SK-N-DZ (cell line): ENCODE measurements at regions not wholly inside any gene's neighbourhood (a gene's known extent, or its start where the extent isn't known, plus 50 kb on each side); places are given as distances from the start of the nearest gene placed in this dataset.

ENCODE experiments used
- DNase-seq: peaks from one replicate; pipeline ENCODE4 v3.0.0-alpha.2; 2015; ENCODE audit warnings: low spot score

DNA sequence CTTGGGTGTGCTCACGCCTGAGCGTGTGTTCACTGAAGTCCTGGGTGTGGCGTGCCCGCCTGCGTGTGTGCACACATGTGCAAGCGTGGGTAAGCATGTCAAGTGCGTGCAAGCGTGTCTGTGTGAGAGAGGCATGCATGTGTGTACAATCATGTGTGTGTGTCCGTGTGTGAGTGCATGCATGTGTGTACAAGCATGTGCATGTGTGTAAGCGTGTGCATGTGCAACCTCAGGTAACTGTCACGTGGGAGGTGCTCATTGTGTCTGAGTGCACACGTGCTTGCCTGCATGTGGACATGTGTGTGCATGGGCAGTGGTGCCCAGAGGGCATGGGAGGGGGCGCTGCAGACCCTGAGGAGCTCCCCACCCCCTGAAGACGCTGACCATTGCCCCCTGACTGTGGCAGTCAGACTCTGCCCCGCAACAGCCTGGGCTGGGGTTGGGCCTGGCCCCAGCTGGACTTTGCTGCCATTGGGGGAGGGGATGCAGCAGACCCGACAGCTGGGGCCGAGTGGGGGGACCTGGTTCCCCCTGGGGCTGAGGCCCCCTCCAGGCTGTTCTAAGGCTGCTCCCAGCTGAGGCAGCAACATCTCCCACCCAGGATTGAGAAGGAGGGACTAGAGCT, 88.1 kb downstream of the UNCX start:
- no peak for DNase-seq

GRCh38 chr7:1321411-1322239, 89.0 kb downstream of the UNCX start:
- DNase-seq = no peak

DNA sequence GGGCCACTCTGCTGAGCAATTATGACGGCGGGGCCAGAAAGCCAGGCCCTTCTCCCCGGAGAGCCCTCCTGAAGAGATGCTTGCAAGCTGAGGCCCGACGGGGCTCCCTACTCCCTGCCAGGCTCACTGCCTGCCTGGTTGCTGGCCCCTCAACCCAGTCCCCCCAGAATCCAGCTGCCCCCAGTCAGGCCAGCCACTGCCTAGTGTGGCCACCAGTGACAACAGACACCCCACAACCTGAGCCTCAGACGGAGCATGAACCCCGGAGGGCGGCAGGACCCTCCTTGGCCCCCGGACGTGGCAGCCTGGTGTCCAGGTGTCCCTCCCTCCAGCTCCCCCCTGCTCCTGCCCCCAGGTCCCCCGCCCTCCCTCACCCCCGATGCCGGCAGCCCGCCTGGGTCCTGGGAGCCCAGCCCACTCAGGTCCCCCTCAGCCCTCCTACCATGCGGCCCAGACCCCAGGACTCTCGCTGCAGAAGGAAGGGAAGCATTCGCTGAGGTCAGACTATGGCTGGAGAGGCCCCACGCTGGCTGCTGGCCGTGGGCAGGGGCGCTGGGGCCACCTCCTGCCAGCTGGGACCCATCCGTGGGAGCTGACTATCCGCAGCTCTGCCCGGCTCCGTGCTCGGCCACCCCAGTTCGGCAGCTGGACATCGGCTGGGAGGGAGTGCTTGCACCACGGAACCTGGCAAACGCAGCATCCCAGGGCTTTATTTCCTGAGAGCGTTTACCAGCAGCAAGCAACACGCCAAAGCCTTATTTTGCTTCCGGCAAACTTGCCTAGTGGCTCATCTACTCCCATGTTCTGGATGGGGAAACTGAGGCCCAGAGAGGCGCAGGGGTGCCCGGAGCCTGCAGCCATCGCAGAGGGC, 89.8 kb downstream of the UNCX start:
- no peak for DNase-seq

- DNase-seq = no peak
Observed at GRCh38 chr7:1323178-1324027, 90.7 kb downstream of the UNCX start.

- no peak for DNase-seq
Observed at GRCh38 chr7:1324028-1324900, 91.6 kb downstream of the UNCX start.

GRCh38 chr7:1325246-1325645, 92.6 kb downstream of the UNCX start:
- DNase-seq = no peak

DNA sequence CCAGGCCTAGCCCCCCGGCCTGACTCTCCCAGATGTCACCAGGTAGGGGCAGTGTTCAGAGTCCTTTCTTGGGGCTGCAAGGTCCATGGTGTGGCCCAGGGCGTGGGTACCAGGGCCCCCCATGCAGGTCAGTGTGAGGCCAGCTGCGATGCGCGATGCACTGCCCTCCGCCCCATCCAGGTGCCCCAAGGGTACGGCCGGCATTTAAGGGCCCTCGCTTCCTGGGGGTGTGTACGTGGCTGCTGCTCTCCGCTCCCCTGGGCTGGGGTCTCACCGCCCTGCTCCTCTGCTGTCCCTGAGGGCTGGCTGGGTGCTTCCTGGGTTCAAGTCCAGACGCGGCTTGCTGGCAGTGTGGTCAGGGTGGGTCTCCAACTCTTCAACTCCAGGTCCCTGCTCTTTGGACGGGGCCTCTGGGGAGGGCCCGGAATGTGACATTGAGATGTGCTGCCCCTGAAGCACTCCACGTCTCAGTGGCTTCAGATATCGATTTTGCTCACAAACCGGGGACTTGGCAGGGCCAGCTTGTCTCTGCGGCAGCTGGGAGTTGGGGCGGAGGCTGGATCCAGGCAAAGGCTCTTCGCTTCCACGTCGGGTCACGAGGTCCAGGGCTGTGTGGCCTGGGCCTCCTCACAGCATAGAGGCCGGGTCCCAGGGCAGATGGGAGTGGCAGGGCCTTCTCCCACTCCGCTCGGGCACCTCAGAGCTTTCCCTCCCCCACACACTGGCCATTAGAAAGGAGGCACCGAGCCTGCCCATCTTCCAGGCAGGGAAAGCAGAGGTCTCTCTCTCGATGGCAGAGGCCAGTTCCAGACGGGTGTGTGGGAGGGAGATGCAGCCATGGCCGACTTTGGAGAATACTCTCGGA, 93.2 kb downstream of the UNCX start:
- DNase-seq = no peak

GRCh38 chr7:1326511-1326785, 93.8 kb downstream of the UNCX start:
- DNase-seq = no peak

GRCh38 chr7:1329261-1329660, 96.6 kb downstream of the UNCX start:
- DNase-seq = no peak

- no peak for DNase-seq
Observed at GRCh38 chr7:1329966-1330800, 97.5 kb downstream of the UNCX start.

- DNase-seq = no peak
Observed at GRCh38 chr7:1330801-1331425, 98.2 kb downstream of the UNCX start.

GRCh38 chr7:1331561-1332467, 99.1 kb downstream of the UNCX start:
- no peak for DNase-seq

DNA sequence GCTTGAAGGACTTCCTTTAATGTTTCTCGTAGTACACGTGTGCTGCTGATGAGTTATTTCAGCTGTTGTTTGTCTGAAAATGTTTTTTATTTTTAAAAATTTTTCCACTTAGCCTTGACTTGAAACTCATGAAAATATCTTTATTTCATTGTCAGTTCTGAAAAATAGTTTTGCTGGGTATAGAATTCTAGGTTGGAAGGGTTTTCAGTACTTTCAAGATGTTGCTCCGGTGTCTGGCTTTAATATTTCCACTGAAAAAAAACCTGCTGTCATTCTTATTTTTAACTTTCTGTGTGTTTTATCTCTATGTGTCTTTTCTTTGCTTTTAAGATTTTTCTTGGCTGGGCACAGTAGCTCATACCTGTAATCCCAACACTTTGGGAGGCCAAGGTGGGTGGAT, 103.8 kb downstream of the UNCX start:
- no peak for DNase-seq

- no peak for DNase-seq
Observed at GRCh38 chr7:1339611-1340010, 106.9 kb downstream of the UNCX start.

- no peak for DNase-seq
Observed at GRCh38 chr7:1340031-1340430, 107.4 kb downstream of the UNCX start.

- DNase-seq = no peak
Observed at GRCh38 chr7:1340461-1341360, 108.0 kb downstream of the UNCX start.
